ENCODE measurements at regions not wholly inside any gene's neighbourhood (a gene's known extent, or its start where the extent isn't known, plus 50 kb on each side); places are given as distances from the start of the nearest gene placed in this dataset.

- DNase-seq (ENCODE audit: low read depth), result no peak
Observed at GRCh38 chrX:36930491-36930890, 77.7 kb upstream of the FAM47C start.

GRCh38 chrX:36947214-36947613 is 61.0 kb upstream of the FAM47C start:
- DNase-seq (ENCODE audit: low read depth), result no peak

GRCh38 chrX:36950495-36951253 is 57.5 kb upstream of the FAM47C start:
- no peak for DNase-seq (ENCODE audit: low read depth)

GRCh38 chrX:36957425-36958328 is 50.5 kb upstream of the FAM47C start:
- DNase-seq (ENCODE audit: low read depth), result no peak

Measured in HS-5 (cell line).